SU-DHL-6 (cell line): ENCODE measurements at regions not wholly inside any gene's neighbourhood (a gene's known extent, or its start where the extent isn't known, plus 50 kb on each side); places are given as distances from the start of the nearest gene placed in this dataset.

ENCODE experiments used
- H2AFZ ChIP-seq: fragments of 200-600 bp; sonication (generic); 2 replicates; pipeline ENCODE4 v1.6.1; 2014; ENCODE audit warnings: low read depth, mild to moderate bottlenecking, moderate library complexity, mixed read lengths, antibody characterized with exemption, low read length; ENCODE audit not compliant: severe bottlenecking
- H3F3A ChIP-seq: fragments of 200-600 bp; shearing (Covaris generic); 2 replicates; pipeline ENCODE4 v1.6.0; 2016; ENCODE audit warnings: antibody characterized with exemption, mild to moderate bottlenecking; ENCODE audit not compliant: insufficient read depth
- H3K27ac ChIP-seq: fragments of 200-600 bp; sonication (generic); 2 replicates; pipeline ENCODE4 v1.5.1; 2016; ENCODE audit warnings: low read depth, mild to moderate bottlenecking, low read length, moderate library complexity, mixed read lengths
- H3K27me3 ChIP-seq: fragments of 200-600 bp; sonication (generic), shearing (Covaris generic); 2 replicates; pipeline ENCODE4 v1.6.0; 2014; ENCODE audit warnings: mild to moderate bottlenecking, low read length
- H3K36me3 ChIP-seq: fragments of 200-600 bp; sonication (generic); 2 replicates; pipeline ENCODE4 v1.6.1; 2014; ENCODE audit warnings: mild to moderate bottlenecking, low read length, mixed read lengths
- H3K4me2 ChIP-seq: fragments of 300-600, 200-600 bp; shearing (Covaris generic), sonication (generic); 2 replicates; pipeline ENCODE4 v1.6.0; 2014; ENCODE audit warnings: low read length, low read depth, mild to moderate bottlenecking; ENCODE audit not compliant: poor library complexity, severe bottlenecking
- H3K4me3 ChIP-seq: fragments of 200-600 bp; sonication (generic); 2 replicates; pipeline ENCODE4 v1.5.1; 2014; ENCODE audit warnings: antibody characterized with exemption, low read length, mild to moderate bottlenecking, mixed read lengths; ENCODE audit not compliant: insufficient read depth, poor library complexity, severe bottlenecking
- H3K79me2 ChIP-seq: fragments of 200-600 bp; sonication (generic); 2 replicates; pipeline ENCODE4 v1.6.1; 2014; ENCODE audit warnings: mild to moderate bottlenecking, low read length, moderate library complexity; ENCODE audit not compliant: insufficient read depth
- H3K9ac ChIP-seq: fragments of 200-600 bp; sonication (generic); 2 replicates; pipeline ENCODE4 v1.7.0; 2014; ENCODE audit warnings: mild to moderate bottlenecking, low read length
- H3K9me2 ChIP-seq: fragments of 200-600 bp; sonication (generic); replicated peaks from 2 replicates; pipeline ENCODE4 v1.6.1; 2014; ENCODE audit warnings: low read length; ENCODE audit not compliant: insufficient read depth
- H3K9me3 ChIP-seq: fragments of 200-600 bp; sonication (generic); 2 replicates; pipeline ENCODE4 v1.6.1; 2014; ENCODE audit warnings: low read length, mixed read lengths; ENCODE audit not compliant: insufficient read depth
- H4K20me1 ChIP-seq: fragments of 200-600 bp; sonication (generic); 2 replicates; pipeline ENCODE4 v1.6.1; 2014; ENCODE audit warnings: low read depth, mild to moderate bottlenecking, antibody characterized with exemption, low read length, moderate library complexity, mixed read lengths
- EZH2phosphoT487 ChIP-seq: fragments of 200-600 bp; sonication (generic), shearing (Covaris generic); conservative IDR thresholded peaks from 2 replicates; pipeline ENCODE4 v1.6.1; 2018; ENCODE audit warnings: mild to moderate bottlenecking, antibody characterized with exemption, low read length, moderate library complexity, mixed read lengths
- TF ChIP-seq, protein P1 (sequence below): fragments of 200-600 bp; sonication (generic); IDR thresholded peaks from one replicate; pipeline ENCODE4 v1.5.1; 2017; ENCODE audit warnings: antibody characterized with exemption, mild to moderate bottlenecking, low read length, moderate library complexity; ENCODE audit not compliant: insufficient read depth, poor library complexity, severe bottlenecking

- Histone ChIP-seq H3K9me2 (no peaks in the 10 kb centered on the region), H3K36me3 (no peaks in the 10 kb centered on the region), H3K4me3 (no peak overlapping the region), H3K27me3 (no peaks in the 10 kb centered on the region), H3K27ac (no peak overlapping the region), H3K9ac (no peak overlapping the region), H3K79me2 (no peaks in the 10 kb centered on the region), H3F3A (no peaks in the 10 kb centered on the region), H3K9me3 (no peaks in the 10 kb centered on the region), H4K20me1 (no peaks in the 10 kb centered on the region), H3K4me2 (no peak overlapping the region), H2AFZ (no peak overlapping the region)
- TF ChIP-seq EZH2phosphoT487, result no peak
- TF ChIP-seq, protein P1, sequence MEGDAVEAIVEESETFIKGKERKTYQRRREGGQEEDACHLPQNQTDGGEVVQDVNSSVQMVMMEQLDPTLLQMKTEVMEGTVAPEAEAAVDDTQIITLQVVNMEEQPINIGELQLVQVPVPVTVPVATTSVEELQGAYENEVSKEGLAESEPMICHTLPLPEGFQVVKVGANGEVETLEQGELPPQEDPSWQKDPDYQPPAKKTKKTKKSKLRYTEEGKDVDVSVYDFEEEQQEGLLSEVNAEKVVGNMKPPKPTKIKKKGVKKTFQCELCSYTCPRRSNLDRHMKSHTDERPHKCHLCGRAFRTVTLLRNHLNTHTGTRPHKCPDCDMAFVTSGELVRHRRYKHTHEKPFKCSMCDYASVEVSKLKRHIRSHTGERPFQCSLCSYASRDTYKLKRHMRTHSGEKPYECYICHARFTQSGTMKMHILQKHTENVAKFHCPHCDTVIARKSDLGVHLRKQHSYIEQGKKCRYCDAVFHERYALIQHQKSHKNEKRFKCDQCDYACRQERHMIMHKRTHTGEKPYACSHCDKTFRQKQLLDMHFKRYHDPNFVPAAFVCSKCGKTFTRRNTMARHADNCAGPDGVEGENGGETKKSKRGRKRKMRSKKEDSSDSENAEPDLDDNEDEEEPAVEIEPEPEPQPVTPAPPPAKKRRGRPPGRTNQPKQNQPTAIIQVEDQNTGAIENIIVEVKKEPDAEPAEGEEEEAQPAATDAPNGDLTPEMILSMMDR, result no peak
Observed at GRCh38 chr11:106468531-106468930, 391.1 kb downstream of the AASDHPPT start.

- Histone ChIP-seq H3K9me3 (no peaks in the 10 kb centered on the region), H3K4me2 (no peak overlapping the region), H2AFZ (no peak overlapping the region), H3K27ac (no peak overlapping the region), H3K9ac (no peak overlapping the region), H3K27me3 (no peaks in the 10 kb centered on the region), H3K9me2 (no peaks in the 10 kb centered on the region), H4K20me1 (no peaks in the 10 kb centered on the region), H3K4me3 (no peak overlapping the region), H3F3A (no peaks in the 10 kb centered on the region), H3K79me2 (no peaks in the 10 kb centered on the region), H3K36me3 (no peaks in the 10 kb centered on the region)
- no peak for TF ChIP-seq EZH2phosphoT487
Observed at GRCh38 chr11:106470230-106470629, 392.8 kb downstream of the AASDHPPT start.

- no peak overlapping the region for H2AFZ ChIP-seq
- no peaks in the 10 kb centered on the region for H4K20me1 ChIP-seq
- H3F3A ChIP-seq, result no peaks in the 10 kb centered on the region
- H3K27me3 ChIP-seq, result no peaks in the 10 kb centered on the region
- H3K9me3 ChIP-seq, result no peaks in the 10 kb centered on the region
- TF ChIP-seq, protein P1, result no peak
- TF ChIP-seq EZH2phosphoT487, result no peak
- H3K9ac ChIP-seq, result no peak overlapping the region
- no peak overlapping the region for H3K4me2 ChIP-seq
- H3K9me2 ChIP-seq, result no peaks in the 10 kb centered on the region
- H3K27ac ChIP-seq, result no peak overlapping the region
- H3K4me3 ChIP-seq, result no peak overlapping the region
- H3K79me2 ChIP-seq, result no peaks in the 10 kb centered on the region
- no peaks in the 10 kb centered on the region for H3K36me3 ChIP-seq
Observed at GRCh38 chr11:106471276-106471675, 393.8 kb downstream of the AASDHPPT start.

DNA sequence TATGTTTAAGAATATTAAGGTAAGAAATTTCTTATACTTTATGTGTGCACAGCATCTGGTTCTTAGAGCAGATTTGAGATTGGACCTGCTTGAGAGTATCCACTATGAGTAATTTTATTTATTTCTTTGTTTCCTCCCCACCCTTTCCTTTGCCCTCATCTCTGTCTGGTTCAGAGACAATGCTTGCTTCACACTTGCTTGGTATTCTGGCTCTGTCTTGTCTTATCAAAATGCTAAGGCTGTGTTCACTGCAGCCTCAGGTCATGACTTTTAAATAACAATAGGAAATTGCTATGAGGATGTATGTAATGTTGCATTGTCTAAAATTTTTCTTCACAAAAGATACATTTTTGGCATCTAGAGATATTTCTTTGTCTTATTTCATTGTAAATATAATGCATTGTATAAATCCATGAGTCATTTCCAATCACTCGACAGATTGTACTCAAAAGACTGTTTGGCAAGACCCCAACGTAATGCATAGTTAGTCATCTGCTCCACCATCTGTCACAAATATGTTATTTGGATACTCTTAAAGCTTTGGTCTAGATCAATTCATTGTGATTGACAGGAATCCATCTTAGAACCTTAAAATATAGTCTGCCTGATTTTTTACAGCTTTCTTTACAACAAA is 395.7 kb downstream of the AASDHPPT start:
- no peak overlapping the region for H2AFZ ChIP-seq
- H3K4me3 ChIP-seq, result no peak overlapping the region
- no peak for TF ChIP-seq EZH2phosphoT487
- TF ChIP-seq, protein P1, result no peak
- no peak overlapping the region for H3K27ac ChIP-seq
- H3K9ac ChIP-seq, result no peak overlapping the region
- H3K36me3 ChIP-seq, result no peaks in the 10 kb centered on the region
- H3K4me2 ChIP-seq, result no peak overlapping the region
- H3K27me3 ChIP-seq, result no peaks in the 10 kb centered on the region
- no peaks in the 10 kb centered on the region for H3K79me2 ChIP-seq
- H3K9me3 ChIP-seq, result no peaks in the 10 kb centered on the region
- H3F3A ChIP-seq, result no peaks in the 10 kb centered on the region
- H4K20me1 ChIP-seq, result no peaks in the 10 kb centered on the region
- H3K9me2 ChIP-seq, result no peaks in the 10 kb centered on the region
